ENCODE measurements at regions not wholly inside any gene's neighbourhood (a gene's known extent, or its start where the extent isn't known, plus 50 kb on each side); places are given as distances from the start of the nearest gene placed in this dataset.

- ChIA-PET POLR2A (no interaction called here), CTCF (interaction anchor here (0.6 kb wide), 1 partner anchor 61 kb away, joined by 3 read pairs; no protein-coding TSS in a partner anchor)
- no peak for DNase-seq (ENCODE audit: extremely low spot score)
- TF ChIP-seq LEF1 (IDR thresholded peaks at IDR 0.05; ENCODE audit: borderline replicate concordance) (no peak), ELF4 (IDR thresholded peaks at IDR 0.05) (no peak), HDGF (IDR thresholded peaks at IDR 0.05; ENCODE audit: borderline replicate concordance) (no peak), FOXA1 (IDR thresholded peaks at IDR 0.05) (no peak), FOXM1 (IDR thresholded peaks at IDR 0.05; ENCODE audit: borderline replicate concordance) (no peak), SUZ12 (IDR thresholded peaks at IDR 0.05) (no peak)
Observed at GRCh38 chr6:3603340-3604130, 146.7 kb upstream of the SLC22A23 start.

GRCh38 chr6:3601570-3601969, 144.7 kb upstream of the SLC22A23 start:
- POLR2A ChIA-PET: no interaction called here
- no peak for DNase-seq (ENCODE audit: extremely low spot score)
- no peak for TF ChIP-seq BHLHE40 (IDR thresholded peaks at IDR 0.05; ENCODE audit: borderline replicate concordance)
- no peak for TF ChIP-seq FOXK2 (IDR thresholded peaks at IDR 0.05)
- no peak for TF ChIP-seq ELF4 (IDR thresholded peaks at IDR 0.05)
- TF ChIP-seq LEF1 (IDR thresholded peaks at IDR 0.05; ENCODE audit: borderline replicate concordance): no peak
- TF ChIP-seq NFRKB (IDR thresholded peaks at IDR 0.05): no peak
- no peak for TF ChIP-seq PKNOX1 (IDR thresholded peaks at IDR 0.05)
- TF ChIP-seq HDGF (IDR thresholded peaks at IDR 0.05; ENCODE audit: borderline replicate concordance): no peak
- no peak for TF ChIP-seq ZNF384 (IDR thresholded peaks at IDR 0.05)
- no peak for TF ChIP-seq L3MBTL2 (conservative IDR thresholded peaks at IDR 0.05)
- TF ChIP-seq CTBP1 (IDR thresholded peaks at IDR 0.05; ENCODE audit: borderline replicate concordance): no peak
- no peak for TF ChIP-seq SP1 (IDR thresholded peaks at IDR 0.05)
- TF ChIP-seq SUZ12 (IDR thresholded peaks at IDR 0.05): no peak
- TF ChIP-seq FOXM1 (IDR thresholded peaks at IDR 0.05; ENCODE audit: borderline replicate concordance): no peak
- TF ChIP-seq TARDBP (IDR thresholded peaks at IDR 0.05): no peak
- TF ChIP-seq FOXA1 (IDR thresholded peaks at IDR 0.05): no peak
- no peak for TF ChIP-seq ARNT (IDR thresholded peaks at IDR 0.05)
- CTCF ChIA-PET: no interaction called here

GRCh38 chr6:3597500-3598064, 140.7 kb upstream of the SLC22A23 start:
- no peak for TF ChIP-seq TARDBP (IDR thresholded peaks at IDR 0.05)
- no peak for TF ChIP-seq SUZ12 (IDR thresholded peaks at IDR 0.05)
- TF ChIP-seq BHLHE40 (IDR thresholded peaks at IDR 0.05; ENCODE audit: borderline replicate concordance): no peak
- TF ChIP-seq FOXM1 (IDR thresholded peaks at IDR 0.05; ENCODE audit: borderline replicate concordance): no peak
- TF ChIP-seq ARNT (IDR thresholded peaks at IDR 0.05): no peak
- TF ChIP-seq HDGF (IDR thresholded peaks at IDR 0.05; ENCODE audit: borderline replicate concordance): no peak
- TF ChIP-seq ZNF384 (IDR thresholded peaks at IDR 0.05): no peak
- no peak for TF ChIP-seq LEF1 (IDR thresholded peaks at IDR 0.05; ENCODE audit: borderline replicate concordance)
- TF ChIP-seq CTBP1 (IDR thresholded peaks at IDR 0.05; ENCODE audit: borderline replicate concordance): no peak
- no peak for TF ChIP-seq NFRKB (IDR thresholded peaks at IDR 0.05)
- TF ChIP-seq FOXA1 (IDR thresholded peaks at IDR 0.05): no peak
- no peak for TF ChIP-seq L3MBTL2 (conservative IDR thresholded peaks at IDR 0.05)
- TF ChIP-seq PKNOX1 (IDR thresholded peaks at IDR 0.05): no peak
- TF ChIP-seq SP1 (IDR thresholded peaks at IDR 0.05): no peak
- TF ChIP-seq ELF4 (IDR thresholded peaks at IDR 0.05): no peak
- TF ChIP-seq FOXK2 (IDR thresholded peaks at IDR 0.05): no peak
- DNase-seq (ENCODE audit: extremely low spot score): no peak
- ChIA-PET CTCF (interaction anchor here (1.3 kb wide), 1 partner anchor 15 kb away, joined by 6 read pairs; no protein-coding TSS in a partner anchor), POLR2A (interaction anchor here (0.6 kb wide), 1 partner anchor 34 kb away, joined by 3 read pairs; no protein-coding TSS in a partner anchor)

GRCh38 chr6:3596766-3597165, 139.9 kb upstream of the SLC22A23 start:
- POLR2A ChIA-PET: no interaction called here
- no peak for DNase-seq (ENCODE audit: extremely low spot score)
- CTCF ChIA-PET: interaction anchor here (1.3 kb wide), 1 partner anchor 16 kb away, joined by 6 read pairs; no protein-coding TSS in a partner anchor
- TF ChIP-seq FOXA1 (IDR thresholded peaks at IDR 0.05) (no peak), SP1 (IDR thresholded peaks at IDR 0.05) (no peak), L3MBTL2 (conservative IDR thresholded peaks at IDR 0.05) (no peak), ZNF384 (IDR thresholded peaks at IDR 0.05) (no peak)

DNA sequence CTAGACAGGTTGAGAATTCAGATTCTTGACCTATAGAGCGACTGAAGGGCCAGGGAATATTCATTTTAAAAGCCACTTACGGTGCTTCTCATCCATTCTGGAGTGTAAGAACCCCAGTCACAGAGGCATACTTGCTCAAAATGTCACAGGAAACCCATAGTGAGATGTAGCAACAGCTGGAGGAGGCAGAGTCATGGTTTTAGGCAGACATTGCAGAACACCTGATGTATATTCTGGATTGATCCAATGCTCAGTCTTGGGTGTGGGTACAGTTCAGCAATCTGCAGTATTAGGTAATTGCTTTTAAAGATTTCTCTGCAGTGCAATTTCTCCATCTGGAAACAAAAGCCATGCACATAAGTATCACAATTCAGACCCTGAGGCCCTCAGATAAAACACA, 137.4 kb upstream of the SLC22A23 start:
- CTCF ChIA-PET: interaction anchor here (1.3 kb wide), 1 partner anchor 18 kb away, joined by 3 read pairs; no protein-coding TSS in a partner anchor
- DNase-seq (ENCODE audit: extremely low spot score): no peak
- TF ChIP-seq ELF4 (IDR thresholded peaks at IDR 0.05) (no peak), L3MBTL2 (conservative IDR thresholded peaks at IDR 0.05) (no peak), HDGF (IDR thresholded peaks at IDR 0.05; ENCODE audit: borderline replicate concordance) (no peak), BHLHE40 (IDR thresholded peaks at IDR 0.05; ENCODE audit: borderline replicate concordance) (no peak)
- POLR2A ChIA-PET: no interaction called here

- POLR2A ChIA-PET: no interaction called here
Observed at GRCh38 chr6:3593161-3593560, 136.3 kb upstream of the SLC22A23 start.

More at GRCh38 chr6:3593161-3593560, 136.3 kb upstream of the SLC22A23 start:
- CTCF ChIA-PET: no interaction called here
- no peak for DNase-seq (ENCODE audit: extremely low spot score)
- TF ChIP-seq L3MBTL2 (conservative IDR thresholded peaks at IDR 0.05) (no peak), FOXK2 (IDR thresholded peaks at IDR 0.05) (no peak), LEF1 (IDR thresholded peaks at IDR 0.05; ENCODE audit: borderline replicate concordance) (no peak), BHLHE40 (IDR thresholded peaks at IDR 0.05; ENCODE audit: borderline replicate concordance) (no peak), FOXA1 (IDR thresholded peaks at IDR 0.05) (no peak), CTBP1 (IDR thresholded peaks at IDR 0.05; ENCODE audit: borderline replicate concordance) (no peak), TARDBP (IDR thresholded peaks at IDR 0.05) (no peak), SP1 (IDR thresholded peaks at IDR 0.05) (no peak)
